ENCODE measurements at regions not wholly inside any gene's neighbourhood (a gene's known extent, or its start where the extent isn't known, plus 50 kb on each side); places are given as distances from the start of the nearest gene placed in this dataset.

- no peak overlapping the region for H3K4me3 ChIP-seq
- no peak overlapping the region for H3K27ac ChIP-seq
- 89 to 92% (median 92%) methylated on average over 1 of the region's 1 CpG for WGBS, 3 donors
- DNase-seq, result no peak
- no peaks in the 10 kb centered on the region for H3K9me3 ChIP-seq
- TF ChIP-seq EP300 (IDR thresholded peaks at IDR 0.05) (no peak), POLR2A (IDR thresholded peaks at IDR 0.05) (no peak)
- TF ChIP-seq, protein P1, sequence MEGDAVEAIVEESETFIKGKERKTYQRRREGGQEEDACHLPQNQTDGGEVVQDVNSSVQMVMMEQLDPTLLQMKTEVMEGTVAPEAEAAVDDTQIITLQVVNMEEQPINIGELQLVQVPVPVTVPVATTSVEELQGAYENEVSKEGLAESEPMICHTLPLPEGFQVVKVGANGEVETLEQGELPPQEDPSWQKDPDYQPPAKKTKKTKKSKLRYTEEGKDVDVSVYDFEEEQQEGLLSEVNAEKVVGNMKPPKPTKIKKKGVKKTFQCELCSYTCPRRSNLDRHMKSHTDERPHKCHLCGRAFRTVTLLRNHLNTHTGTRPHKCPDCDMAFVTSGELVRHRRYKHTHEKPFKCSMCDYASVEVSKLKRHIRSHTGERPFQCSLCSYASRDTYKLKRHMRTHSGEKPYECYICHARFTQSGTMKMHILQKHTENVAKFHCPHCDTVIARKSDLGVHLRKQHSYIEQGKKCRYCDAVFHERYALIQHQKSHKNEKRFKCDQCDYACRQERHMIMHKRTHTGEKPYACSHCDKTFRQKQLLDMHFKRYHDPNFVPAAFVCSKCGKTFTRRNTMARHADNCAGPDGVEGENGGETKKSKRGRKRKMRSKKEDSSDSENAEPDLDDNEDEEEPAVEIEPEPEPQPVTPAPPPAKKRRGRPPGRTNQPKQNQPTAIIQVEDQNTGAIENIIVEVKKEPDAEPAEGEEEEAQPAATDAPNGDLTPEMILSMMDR (IDR thresholded peaks at IDR 0.05), result no peak
- intact Hi-C loops (cut with DNase I), result no loop called here
- no peaks in the 10 kb centered on the region for H3K4me1 ChIP-seq (ENCODE audit: insufficient read depth)
- H3K27me3 ChIP-seq, result no peaks in the 10 kb centered on the region
- no peaks in the 10 kb centered on the region for H3K36me3 ChIP-seq
Observed at GRCh38 chr4:126991965-126992364, 640.8 kb upstream of the INTU start.

DNA sequence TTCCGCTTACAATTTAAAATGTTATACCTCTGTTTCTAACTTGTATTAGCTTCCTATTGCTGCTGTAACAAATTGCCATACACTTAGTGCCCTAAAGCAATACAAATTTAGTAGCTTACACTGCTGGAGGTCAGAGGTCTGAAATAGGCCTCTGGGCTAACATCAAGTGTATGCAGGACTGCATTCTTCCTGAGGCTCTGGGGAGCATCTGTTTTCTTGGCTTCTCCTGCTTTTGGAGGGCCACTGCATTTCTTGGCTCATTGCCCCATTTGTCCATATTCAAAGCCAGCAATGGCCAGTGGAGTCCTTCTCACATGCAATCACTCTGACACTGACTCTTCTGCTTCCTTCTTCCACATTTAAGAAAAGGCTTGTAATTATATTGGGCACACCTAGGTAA is 639.8 kb upstream of the INTU start:
- Histone ChIP-seq H3K36me3 (no peaks in the 10 kb centered on the region), H3K9me3 (no peaks in the 10 kb centered on the region), H3K4me1 (ENCODE audit: insufficient read depth) (no peaks in the 10 kb centered on the region), H3K27ac (no peak overlapping the region), H3K4me3 (no peak overlapping the region), H3K27me3 (no peaks in the 10 kb centered on the region)
- no peak for DNase-seq
- intact Hi-C loops (cut with DNase I), result no loop called here
- TF ChIP-seq EP300 (IDR thresholded peaks at IDR 0.05) (no peak), POLR2A (IDR thresholded peaks at IDR 0.05) (no peak)
- TF ChIP-seq, protein P1 (IDR thresholded peaks at IDR 0.05), result no peak
- 96 to 98% (median 98%) methylated on average over 1 of the region's 1 CpG for WGBS, 3 donors

DNA sequence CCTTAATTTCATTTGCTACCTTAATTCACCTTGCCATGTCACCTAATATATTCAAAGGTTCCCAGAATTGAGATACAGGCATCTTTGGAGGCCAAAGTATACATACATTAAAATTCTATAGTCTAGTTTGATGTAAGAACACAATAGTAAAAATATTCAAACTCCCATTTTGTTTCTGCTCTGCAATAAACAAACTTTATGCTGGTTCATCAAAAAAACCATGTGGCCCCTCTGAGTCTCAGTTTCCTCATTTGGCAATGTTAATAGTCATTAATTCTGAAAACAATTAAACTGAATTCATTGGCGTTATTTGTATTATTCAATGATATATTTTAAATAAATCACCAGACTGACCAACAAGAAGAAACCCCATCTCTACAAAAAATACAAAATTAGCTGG is 639.4 kb upstream of the INTU start:
- Histone ChIP-seq H3K27ac (no peak overlapping the region), H3K9me3 (no peaks in the 10 kb centered on the region), H3K4me3 (no peak overlapping the region), H3K36me3 (no peaks in the 10 kb centered on the region), H3K4me1 (ENCODE audit: insufficient read depth) (no peaks in the 10 kb centered on the region), H3K27me3 (no peaks in the 10 kb centered on the region)
- intact Hi-C loops (cut with DNase I), result no loop called here
- DNase-seq, result no peak
- TF ChIP-seq, protein P1 (IDR thresholded peaks at IDR 0.05), result no peak
- 97 to 100% (median 98%) methylated on average over 1 of the region's 1 CpG for WGBS, 3 donors

GRCh38 chr4:126995235-126995634 is 637.5 kb upstream of the INTU start:
- Histone ChIP-seq H3K9me3 (no peaks in the 10 kb centered on the region), H3K4me3 (no peak overlapping the region), H3K4me1 (ENCODE audit: insufficient read depth) (no peaks in the 10 kb centered on the region), H3K36me3 (no peaks in the 10 kb centered on the region), H3K27ac (no peak overlapping the region), H3K27me3 (no peaks in the 10 kb centered on the region)
- intact Hi-C loops (cut with DNase I), result no loop called here
- DNase-seq, result no peak
- TF ChIP-seq POLR2A (IDR thresholded peaks at IDR 0.05), result no peak
- TF ChIP-seq, protein P1 (IDR thresholded peaks at IDR 0.05), result no peak
- TF ChIP-seq EP300 (IDR thresholded peaks at IDR 0.05), result no peak

DNA sequence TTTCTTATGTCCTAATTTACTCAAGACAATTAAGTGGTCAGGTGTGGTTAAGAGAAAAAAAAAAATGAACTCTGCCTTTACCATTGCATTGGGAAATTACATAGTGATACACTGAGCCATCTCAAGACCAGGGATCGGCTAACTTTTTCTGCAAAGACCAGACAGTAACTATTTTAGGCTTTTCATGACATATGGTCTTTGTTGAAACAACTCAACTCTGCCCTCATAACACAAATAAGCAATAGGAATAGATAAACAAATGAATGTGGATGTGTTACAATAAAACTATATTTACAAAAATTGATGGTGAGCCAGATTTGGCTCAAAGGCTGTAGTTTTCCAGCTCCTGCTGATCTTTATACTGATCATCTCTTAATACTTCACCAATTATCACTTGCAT is 632.6 kb upstream of the INTU start:
- H3K9me3 ChIP-seq, result no peaks in the 10 kb centered on the region
- H3K27ac ChIP-seq, result no peak overlapping the region
- H3K4me3 ChIP-seq, result no peak overlapping the region
- TF ChIP-seq, protein P1 (IDR thresholded peaks at IDR 0.05), result no peak
- TF ChIP-seq EP300 (IDR thresholded peaks at IDR 0.05), result no peak
- TF ChIP-seq POLR2A (IDR thresholded peaks at IDR 0.05), result no peak
- WGBS, 3 donors, result 16 to 39% (median 23%) methylated on average over 1 of the region's 1 CpG
- H3K4me1 ChIP-seq (ENCODE audit: insufficient read depth), result no peaks in the 10 kb centered on the region
- no peaks in the 10 kb centered on the region for H3K27me3 ChIP-seq
- intact Hi-C loops (cut with DNase I), result no loop called here
- no peaks in the 10 kb centered on the region for H3K36me3 ChIP-seq
- DNase-seq, result no peak
